Right lobe of liver (tissue), 4 donors: ENCODE measurements at regions not wholly inside any gene's neighbourhood (a gene's known extent, or its start where the extent isn't known, plus 50 kb on each side); places are given as distances from the start of the nearest gene placed in this dataset.

Experiments
- CTCF ChIP-seq, 4 donors: fragments of 200-600 bp in 3 of 4; fragments of 450-650 bp in 1 of 4; IDR thresholded peaks; one replicate each; pipeline versions ENCODE4 v1.5.1 to v1.8.0; 2016 to 2022; ENCODE audit warnings: antibody characterized with exemption in 4 of 4, mild to moderate bottlenecking in 2 of 4
- POLR2A ChIP-seq: fragments of 450-650 bp; IDR thresholded peaks from one replicate; pipeline ENCODE4 v1.6.1; 2017; ENCODE audit warnings: antibody characterized with exemption, mild to moderate bottlenecking
- donor health status: DM: no; HTN: no; CAD: no.
- donor health status: DM: no; HTN: no; CAD: no.
- donor health status: DM: no; HTN: yes; CAD: no.

- TF ChIP-seq CTCF (IDR thresholded peaks at IDR 0.05) = no peak
- no peak for TF ChIP-seq POLR2A
These were observed 251.2 kb downstream of the GXYLT1 start for GRCh38 chr12:41893491-41893890.
